ENCODE measurements at regions not wholly inside any gene's neighbourhood (a gene's known extent, or its start where the extent isn't known, plus 50 kb on each side); places are given as distances from the start of the nearest gene placed in this dataset.
A peak's percentile ranks its signal among the peaks of the same experiment; 100 is the strongest.

- DNase-seq (ENCODE audit: extremely low spot score, insufficient read length, low read depth) (no peak), FAIRE-seq (no peak)
Observed at GRCh38 chr3:31390466-31390865, 142.3 kb upstream of the STT3B start.

- DNase-seq (ENCODE audit: extremely low spot score, insufficient read length, low read depth) (no peak), FAIRE-seq (peak; percentile 62)
Observed at GRCh38 chr3:31391150-31391549, 141.6 kb upstream of the STT3B start.

GRCh38 chr3:31392568-31392967 is 140.2 kb upstream of the STT3B start:
- FAIRE-seq (peak; percentile 72), DNase-seq (ENCODE audit: extremely low spot score, insufficient read length, low read depth) (no peak)

- no peak for DNase-seq (ENCODE audit: extremely low spot score, insufficient read length, low read depth)
- no peak for FAIRE-seq
Observed at GRCh38 chr3:31399271-31399670, 133.5 kb upstream of the STT3B start.

- DNase-seq (ENCODE audit: extremely low spot score, insufficient read length, low read depth), result no peak
- FAIRE-seq, result peak; percentile 29
Observed at GRCh38 chr3:31402117-31402516, 130.6 kb upstream of the STT3B start.

GRCh38 chr3:31403197-31403596 is 129.5 kb upstream of the STT3B start:
- FAIRE-seq (no peak), DNase-seq (ENCODE audit: extremely low spot score, insufficient read length, low read depth) (no peak)

- FAIRE-seq, result no peak
- no peak for DNase-seq (ENCODE audit: extremely low spot score, insufficient read length, low read depth)
Observed at GRCh38 chr3:31404871-31405270, 127.9 kb upstream of the STT3B start.

- DNase-seq (ENCODE audit: extremely low spot score, insufficient read length, low read depth) (no peak), FAIRE-seq (no peak)
Observed at GRCh38 chr3:31405515-31405914, 127.2 kb upstream of the STT3B start.

GRCh38 chr3:31406896-31407295 is 125.8 kb upstream of the STT3B start:
- FAIRE-seq (no peak), DNase-seq (ENCODE audit: extremely low spot score, insufficient read length, low read depth) (no peak)

- FAIRE-seq, result no peak
Observed at GRCh38 chr3:31407665-31408064, 125.1 kb upstream of the STT3B start.

GRCh38 chr3:31408720-31409119 is 124.0 kb upstream of the STT3B start:
- DNase-seq (ENCODE audit: extremely low spot score, insufficient read length, low read depth) (no peak), FAIRE-seq (no peak)

More at GRCh38 chr3:31407665-31408064, 125.1 kb upstream of the STT3B start:
- DNase-seq (ENCODE audit: extremely low spot score, insufficient read length, low read depth), result no peak

- no peak for FAIRE-seq
- DNase-seq (ENCODE audit: extremely low spot score, insufficient read length, low read depth), result no peak
Observed at GRCh38 chr3:31409389-31409788, 123.3 kb upstream of the STT3B start.

GRCh38 chr3:31409866-31410265 is 122.9 kb upstream of the STT3B start:
- FAIRE-seq (no peak), DNase-seq (ENCODE audit: extremely low spot score, insufficient read length, low read depth) (no peak)

- FAIRE-seq (no peak), DNase-seq (ENCODE audit: extremely low spot score, insufficient read length, low read depth) (no peak)
Observed at GRCh38 chr3:31410411-31410810, 122.3 kb upstream of the STT3B start.

- DNase-seq (ENCODE audit: extremely low spot score, insufficient read length, low read depth), result no peak
- FAIRE-seq, result no peak
Observed at GRCh38 chr3:31412832-31413231, 119.9 kb upstream of the STT3B start.

GRCh38 chr3:31413515-31413914 is 119.2 kb upstream of the STT3B start:
- FAIRE-seq (no peak), DNase-seq (ENCODE audit: extremely low spot score, insufficient read length, low read depth) (no peak)

- DNase-seq (ENCODE audit: extremely low spot score, insufficient read length, low read depth) (no peak), FAIRE-seq (no peak)
Observed at GRCh38 chr3:31416980-31417379, 115.7 kb upstream of the STT3B start.

GRCh38 chr3:31417486-31417885 is 115.2 kb upstream of the STT3B start:
- DNase-seq (ENCODE audit: extremely low spot score, insufficient read length, low read depth), result no peak
- FAIRE-seq, result no peak

GRCh38 chr3:31420311-31420710 is 112.4 kb upstream of the STT3B start:
- FAIRE-seq, result no peak
- no peak for DNase-seq (ENCODE audit: extremely low spot score, insufficient read length, low read depth)

- FAIRE-seq, result no peak
- no peak for DNase-seq (ENCODE audit: extremely low spot score, insufficient read length, low read depth)
Observed at GRCh38 chr3:31421314-31422048, 111.2 kb upstream of the STT3B start.

GRCh38 chr3:31422237-31422636 is 110.5 kb upstream of the STT3B start:
- DNase-seq (ENCODE audit: extremely low spot score, insufficient read length, low read depth) (no peak), FAIRE-seq (no peak)

GRCh38 chr3:31423482-31423881 is 109.2 kb upstream of the STT3B start:
- DNase-seq (ENCODE audit: extremely low spot score, insufficient read length, low read depth), result no peak
- FAIRE-seq, result no peak
